ENCODE measurements at regions not wholly inside any gene's neighbourhood (a gene's known extent, or its start where the extent isn't known, plus 50 kb on each side); places are given as distances from the start of the nearest gene placed in this dataset.
A peak's percentile ranks its signal among the peaks of the same experiment; 100 is the strongest.

GRCh38 chr10:131743190-131744151, 157.3 kb upstream of the PPP2R2D start:
- ATAC-seq: peak in 1 of 2 donors; percentile 45

- no peak for ATAC-seq
Observed at GRCh38 chr10:131744346-131744745, 156.5 kb upstream of the PPP2R2D start.

- no peak for ATAC-seq
Observed at GRCh38 chr10:131745591-131745990, 155.2 kb upstream of the PPP2R2D start.

GRCh38 chr10:131746241-131746711, 154.5 kb upstream of the PPP2R2D start:
- ATAC-seq: no peak

- no peak for ATAC-seq
Observed at GRCh38 chr10:131746785-131747184, 154.0 kb upstream of the PPP2R2D start.

- no peak for ATAC-seq
Observed at GRCh38 chr10:131747251-131747650, 153.6 kb upstream of the PPP2R2D start.

- no peak for ATAC-seq
Observed at GRCh38 chr10:131747791-131748190, 153.0 kb upstream of the PPP2R2D start.

- ATAC-seq: no peak
Observed at GRCh38 chr10:131748191-131748590, 152.6 kb upstream of the PPP2R2D start.

GRCh38 chr10:131748831-131749766, 151.7 kb upstream of the PPP2R2D start:
- ATAC-seq: no peak

- no peak for ATAC-seq
Observed at GRCh38 chr10:131749767-131750142, 151.1 kb upstream of the PPP2R2D start.

- ATAC-seq: no peak
Observed at GRCh38 chr10:131750171-131750895, 150.5 kb upstream of the PPP2R2D start.

GRCh38 chr10:131750973-131751826, 149.6 kb upstream of the PPP2R2D start:
- no peak for ATAC-seq

GRCh38 chr10:131751827-131752775, 148.7 kb upstream of the PPP2R2D start:
- ATAC-seq: no peak

GRCh38 chr10:131753336-131753735, 147.5 kb upstream of the PPP2R2D start:
- ATAC-seq: no peak

- ATAC-seq: no peak
Observed at GRCh38 chr10:131755200-131755599, 145.6 kb upstream of the PPP2R2D start.

- ATAC-seq: no peak
Observed at GRCh38 chr10:131757285-131758058, 143.3 kb upstream of the PPP2R2D start.

- ATAC-seq: no peak
Observed at GRCh38 chr10:131758062-131758938, 142.5 kb upstream of the PPP2R2D start.

GRCh38 chr10:131758939-131759301, 141.9 kb upstream of the PPP2R2D start:
- no peak for ATAC-seq

GRCh38 chr10:131759347-131759746, 141.5 kb upstream of the PPP2R2D start:
- no peak for ATAC-seq

Data from activated CD4-positive, CD25-positive, alpha-beta regulatory T cell treated with anti-CD3 and anti-CD28 coated beads, Interleukin-2, amount 50 U/mL, for 24 hours (primary cell).